GM23338 (cell line): ENCODE measurements at regions not wholly inside any gene's neighbourhood (a gene's known extent, or its start where the extent isn't known, plus 50 kb on each side); places are given as distances from the start of the nearest gene placed in this dataset.

Experiments used
- ATAC-seq: fragments of 200-7000 bp; cut with Tn5 transposase; 3 replicates; pipeline ENCODE4 v1.9.1; 2020
- DNase-seq: peaks from one replicate; pipeline ENCODE4 v3.0.0-alpha.2; 2015; ENCODE audit warnings: low spot score
- H2AFZ ChIP-seq: fragments of 200-600 bp; sonication (generic); 2 replicates; pipeline ENCODE4 v1.8.0; 2016; ENCODE audit warnings: antibody characterized with exemption, mild to moderate bottlenecking, moderate library complexity
- H3F3A ChIP-seq: fragments of 200-600 bp; sonication (generic); replicated peaks from 2 replicates; pipeline ENCODE4 v1.8.0; 2017; ENCODE audit warnings: antibody characterized with exemption, mixed run types, low read depth
- H3K27ac ChIP-seq: fragments of 200-600 bp; sonication (generic); 2 replicates; pipeline ENCODE4 v1.6.1; 2016; ENCODE audit warnings: low read depth
- H3K27me3 ChIP-seq: fragments of 200-600 bp; sonication (generic); 2 replicates; pipeline ENCODE4 v1.8.0; 2016; ENCODE audit warnings: mild to moderate bottlenecking, mixed run types, moderate library complexity; ENCODE audit not compliant: insufficient read depth
- H3K36me3 ChIP-seq: fragments of 200-600 bp; sonication (generic); 2 replicates; pipeline ENCODE4 v1.8.0; 2016; ENCODE audit warnings: mild to moderate bottlenecking; ENCODE audit not compliant: insufficient read depth
- H3K4me1 ChIP-seq: fragments of 200-600 bp; sonication (generic); 2 replicates; pipeline ENCODE4 v1.8.0; 2016; ENCODE audit warnings: mild to moderate bottlenecking, moderate library complexity; ENCODE audit not compliant: insufficient read depth
- H3K4me2 ChIP-seq: fragments of 200-600 bp; sonication (generic); 2 replicates; pipeline ENCODE4 v1.7.1; 2017; ENCODE audit warnings: mixed run types
- H3K4me3 ChIP-seq: fragments of 200-600 bp; sonication (generic); 2 replicates; pipeline ENCODE4 v1.6.1; 2016; ENCODE audit warnings: mixed run types
- H3K79me2 ChIP-seq: fragments of 200-600 bp; sonication (generic); replicated peaks from 2 replicates; pipeline ENCODE4 v1.8.0; 2017; ENCODE audit warnings: mild to moderate bottlenecking; ENCODE audit not compliant: insufficient read depth
- H3K9me2 ChIP-seq: fragments of 200-600 bp; sonication (generic); 2 replicates; pipeline ENCODE4 v1.8.0; 2017; ENCODE audit not compliant: insufficient read depth
- H4K20me1 ChIP-seq: fragments of 200-600 bp; sonication (generic); replicated peaks from 2 replicates; pipeline ENCODE4 v1.8.0; 2017; ENCODE audit warnings: mild to moderate bottlenecking; ENCODE audit not compliant: insufficient read depth
- H3K27ac Mint-ChIP-seq: 2 replicates; pipeline ENCODE4 v1.8.0; 2020; ENCODE audit warnings: inconsistent platforms, mild to moderate bottlenecking, moderate library complexity, mixed read lengths
- H3K27me3 Mint-ChIP-seq: 3 replicates; pipeline ENCODE4 v1.8.0; 2022; ENCODE audit warnings: low read depth, mild to moderate bottlenecking, moderate library complexity, mixed read lengths, inconsistent platforms; ENCODE audit not compliant: insufficient read depth, poor library complexity
- H3K36me3 Mint-ChIP-seq: 3 replicates; pipeline ENCODE4 v1.8.0; 2021; ENCODE audit warnings: low read depth, mild to moderate bottlenecking, inconsistent platforms, moderate library complexity, mixed read lengths
- H3K4me1 Mint-ChIP-seq: 3 replicates; pipeline ENCODE4 v1.8.0; 2020; ENCODE audit warnings: mild to moderate bottlenecking, inconsistent platforms, mixed read lengths
- H3K4me3 Mint-ChIP-seq: 3 replicates; pipeline ENCODE4 v1.8.0; 2021; ENCODE audit warnings: moderate library complexity, mild to moderate bottlenecking, inconsistent platforms, mixed read lengths
- H3K9me3 Mint-ChIP-seq: 3 replicates; pipeline ENCODE4 v1.8.0; 2020; ENCODE audit warnings: moderate library complexity, mild to moderate bottlenecking, inconsistent platforms, mixed read lengths
- CREB1 ChIP-seq: fragments of 250-450 bp; sonication (Bioruptor Pico); IDR thresholded peaks from 2 replicates; pipeline ENCODE4 v1.5.0; 2020; ENCODE audit warnings: low read depth, mild to moderate bottlenecking, moderate library complexity
- ETS1 ChIP-seq: IDR thresholded peaks from 2 replicates; pipeline ENCODE4 v1.6.1; 2016; ENCODE audit warnings: antibody characterized with exemption
- EZH2 ChIP-seq: fragments of 200-600 bp; sonication (generic); IDR thresholded peaks from one replicate; pipeline ENCODE4 v1.8.0; 2017; ENCODE audit warnings: antibody characterized with exemption, mild to moderate bottlenecking, low read depth; ENCODE audit not compliant: unreplicated experiment
- EZH2phosphoT487 ChIP-seq: fragments of 200-600 bp; sonication (generic); IDR thresholded peaks from one replicate; pipeline ENCODE4 v1.8.1; 2018; ENCODE audit warnings: antibody characterized with exemption; ENCODE audit not compliant: unreplicated experiment
- POLR2AphosphoS5 ChIP-seq: IDR thresholded peaks from 2 replicates; pipeline ENCODE4 v1.6.1; 2016; ENCODE audit warnings: antibody characterized with exemption, low read depth
- REST ChIP-seq: IDR thresholded peaks from one replicate; pipeline ENCODE4 v1.6.1; 2018; ENCODE audit warnings: antibody characterized with exemption; ENCODE audit not compliant: unreplicated experiment
- STAT1 ChIP-seq: IDR thresholded peaks from one replicate; pipeline ENCODE4 v1.6.1; 2016; ENCODE audit warnings: antibody characterized with exemption; ENCODE audit not compliant: unreplicated experiment
- ZNF114 ChIP-seq: fragments of 250-450 bp; sonication (Bioruptor Pico); IDR thresholded peaks from 2 replicates; pipeline ENCODE4 v1.5.0; 2020; ENCODE audit warnings: mild to moderate bottlenecking, moderate library complexity
- ZNF331 ChIP-seq: fragments of 250-450 bp; sonication (Bioruptor Pico); IDR thresholded peaks from 2 replicates; pipeline ENCODE4 v1.5.0; 2020; ENCODE audit warnings: low read depth, mild to moderate bottlenecking, moderate library complexity

GRCh38 chr22:34429314-34429713 is 509.0 kb upstream of the LARGE1 start:
- H3K27me3 ChIP-seq: no peaks in the 10 kb centered on the region
- H3K36me3 ChIP-seq: no peaks in the 10 kb centered on the region
- Mint-ChIP-seq H3K27ac (no peak overlapping the region), H3K27me3 (peaks cover 2% of the 10 kb centered on the region), H3K4me3 (no peak overlapping the region), H3K4me1 (no peaks in the 10 kb centered on the region; the same call in 2 of the 3 replicates), H3K36me3 (no peaks in the 10 kb centered on the region), H3K9me3 (peaks cover 73% of the 10 kb centered on the region)
- H3F3A ChIP-seq: no peaks in the 10 kb centered on the region
- H3K4me3 ChIP-seq: no peak overlapping the region
- ATAC-seq: no peak
- no peak overlapping the region for H2AFZ ChIP-seq
- H4K20me1 ChIP-seq: no peaks in the 10 kb centered on the region
- no peaks in the 10 kb centered on the region for H3K79me2 ChIP-seq
- peaks cover 6% of the 10 kb centered on the region; the same call in 1 of the 2 replicates for H3K9me2 ChIP-seq
- TF ChIP-seq EZH2phosphoT487 (no peak), ZNF114 (CRISPR knock-in tag) (no peak), EZH2 (no peak), ZNF331 (CRISPR knock-in tag) (no peak)
- H3K27ac ChIP-seq: no peak overlapping the region
- H3K4me2 ChIP-seq: no peak overlapping the region
- no peaks in the 10 kb centered on the region for H3K4me1 ChIP-seq
- no peak for DNase-seq

DNA sequence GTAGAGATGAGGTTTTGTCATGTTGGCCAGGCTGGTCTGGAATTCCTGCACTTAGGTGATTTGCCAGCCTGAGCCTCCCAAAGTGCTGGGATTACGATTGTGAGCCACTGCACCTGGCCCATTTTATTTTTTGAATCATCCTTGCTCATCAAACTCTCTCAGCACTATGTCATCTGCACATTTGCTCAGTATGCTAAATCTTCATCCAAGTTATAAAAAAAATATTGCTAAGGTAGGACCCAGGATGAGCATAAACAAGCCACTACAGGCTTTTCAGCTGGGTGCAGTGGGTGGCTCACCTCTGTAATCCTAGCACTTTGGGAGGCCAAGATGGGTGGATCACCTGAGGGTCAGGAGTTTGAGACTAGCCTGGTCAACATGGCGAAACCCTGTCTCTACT is 510.1 kb upstream of the LARGE1 start:
- TF ChIP-seq STAT1: no peak
- TF ChIP-seq POLR2AphosphoS5: no peak
- TF ChIP-seq ZNF114 (CRISPR knock-in tag): no peak
- no peak for TF ChIP-seq CREB1 (CRISPR knock-in tag)
- no peak for TF ChIP-seq ETS1
- TF ChIP-seq ZNF331 (CRISPR knock-in tag): no peak
- no peak for TF ChIP-seq REST
- H3K9me2 ChIP-seq: peaks cover 13% of the 10 kb centered on the region; the same call in 1 of the 2 replicates
- H3K27me3 ChIP-seq: no peaks in the 10 kb centered on the region
- no peaks in the 10 kb centered on the region for H3K36me3 Mint-ChIP-seq
- H3K9me3 Mint-ChIP-seq: peaks cover 74% of the 10 kb centered on the region
- H3K4me1 Mint-ChIP-seq: no peaks in the 10 kb centered on the region; the same call in 2 of the 3 replicates
- no peak overlapping the region for H3K4me3 Mint-ChIP-seq
- peaks cover 2% of the 10 kb centered on the region for H3K27me3 Mint-ChIP-seq
- H3K36me3 ChIP-seq: no peaks in the 10 kb centered on the region
- DNase-seq (no peak), ATAC-seq (no peak)
- no peaks in the 10 kb centered on the region for H4K20me1 ChIP-seq
- no peak overlapping the region for H3K4me3 ChIP-seq
- H2AFZ ChIP-seq: no peak overlapping the region
- H3K27ac Mint-ChIP-seq: no peak overlapping the region
- H3K4me1 ChIP-seq: no peaks in the 10 kb centered on the region
- no peaks in the 10 kb centered on the region for H3K79me2 ChIP-seq
- H3K4me2 ChIP-seq: no peak overlapping the region
- H3K27ac ChIP-seq: no peak overlapping the region
- H3F3A ChIP-seq: no peaks in the 10 kb centered on the region
